NCI-H1436 (cell line): ENCODE measurements at regions not wholly inside any gene's neighbourhood (a gene's known extent, or its start where the extent isn't known, plus 50 kb on each side); places are given as distances from the start of the nearest gene placed in this dataset.

Experiments
- DNase-seq: peaks from one replicate; lab custom pipeline; 2025; lab: John Stamatoyannopoulos, UW

- DNase-seq = no peak
Measured at GRCh38 chr22:48253573-48253972, 1491.1 kb downstream of the TBC1D22A start.

GRCh38 chr22:48253136-48253535, 1490.7 kb downstream of the TBC1D22A start:
- DNase-seq = no peak

GRCh38 chr22:48251629-48252028, 1489.2 kb downstream of the TBC1D22A start:
- no peak for DNase-seq

GRCh38 chr22:48250937-48251530, 1488.6 kb downstream of the TBC1D22A start:
- DNase-seq = no peak

GRCh38 chr22:48250286-48250895, 1487.9 kb downstream of the TBC1D22A start:
- DNase-seq = no peak

- no peak for DNase-seq
Measured at GRCh38 chr22:48249713-48250268, 1487.3 kb downstream of the TBC1D22A start.

GRCh38 chr22:48248901-48249455, 1486.5 kb downstream of the TBC1D22A start:
- no peak for DNase-seq

GRCh38 chr22:48247829-48248228, 1485.4 kb downstream of the TBC1D22A start:
- DNase-seq = no peak

GRCh38 chr22:48245196-48245485, 1482.7 kb downstream of the TBC1D22A start:
- DNase-seq = no peak

- DNase-seq = no peak
Measured at GRCh38 chr22:48244388-48245195, 1482.1 kb downstream of the TBC1D22A start.

- DNase-seq = no peak
Measured at GRCh38 chr22:48242461-48242864, 1480.0 kb downstream of the TBC1D22A start.

- no peak for DNase-seq
Measured at GRCh38 chr22:48241658-48242057, 1479.2 kb downstream of the TBC1D22A start.

GRCh38 chr22:48240935-48241230, 1478.4 kb downstream of the TBC1D22A start:
- DNase-seq = no peak

- DNase-seq = no peak
Measured at GRCh38 chr22:48240148-48240934, 1477.9 kb downstream of the TBC1D22A start.

- DNase-seq = no peak
Measured at GRCh38 chr22:48239461-48240147, 1477.2 kb downstream of the TBC1D22A start.

GRCh38 chr22:48238966-48239365, 1476.5 kb downstream of the TBC1D22A start:
- no peak for DNase-seq

- no peak for DNase-seq
Measured at GRCh38 chr22:48238284-48238915, 1476.0 kb downstream of the TBC1D22A start.

GRCh38 chr22:48237466-48238283, 1475.2 kb downstream of the TBC1D22A start:
- DNase-seq = no peak

GRCh38 chr22:48236261-48236660, 1473.8 kb downstream of the TBC1D22A start:
- DNase-seq = no peak

GRCh38 chr22:48235744-48236143, 1473.3 kb downstream of the TBC1D22A start:
- no peak for DNase-seq
